Kidney (tissue), 13 donors: ENCODE measurements at regions not wholly inside any gene's neighbourhood (a gene's known extent, or its start where the extent isn't known, plus 50 kb on each side); places are given as distances from the start of the nearest gene placed in this dataset.

ENCODE experiments used
- DNase-seq, 5 donors: peaks; one replicate each; pipeline ENCODE4 v3.0.0-alpha.2; 2013 to 2020
- FAIRE-seq: peaks from 2 replicates; lab custom pipeline; 2012; peaks lifted over from hg19 to GRCh38; lab: Jason Lieb, UNC
- H3K27ac ChIP-seq, 2 donors: one replicate each; pipeline ENCODE4 v1.7.0; 2013; ENCODE audit warnings: low read depth in 2 of 2, low read length in 2 of 2, inconsistent platforms in 1 of 2
- H3K27me3 ChIP-seq: one replicate; pipeline ENCODE4 v1.7.1; 2013; ENCODE audit warnings: low read length, inconsistent platforms; ENCODE audit not compliant: control insufficient read depth, insufficient read depth
- H3K36me3 ChIP-seq, 3 donors: one replicate each; pipeline versions ENCODE4 v1.7.0 to v1.7.1; 2013; ENCODE audit warnings: low read length in 3 of 3, control low read depth in 1 of 3, inconsistent platforms in 1 of 3; ENCODE audit not compliant: insufficient read depth in 3 of 3, control insufficient read depth in 2 of 3
- H3K4me1 ChIP-seq, 3 donors: one replicate each; pipeline versions ENCODE4 v1.7.0 to v1.7.1; 2013; ENCODE audit warnings: low read length in 3 of 3, inconsistent platforms in 1 of 3, low read depth in 1 of 3; ENCODE audit not compliant: control insufficient read depth in 2 of 3, insufficient read depth in 2 of 3
- H3K4me3 ChIP-seq, 3 donors: one replicate each; pipeline versions ENCODE4 v1.7.0 to v1.8.1; 2013; ENCODE audit warnings: low read length in 3 of 3, control low read depth in 1 of 3, inconsistent platforms in 1 of 3
- H3K9ac ChIP-seq, 3 donors: one replicate each; pipeline versions ENCODE4 v1.7.0 to v1.7.1; 2013; ENCODE audit warnings: low read length in 3 of 3, control low read depth in 1 of 3, inconsistent platforms in 1 of 3
- H3K9me3 ChIP-seq, 3 donors: one replicate each; pipeline versions ENCODE4 v1.7.0 to v1.7.1; 2013; ENCODE audit warnings: low read length in 3 of 3, control low read depth in 1 of 3, inconsistent platforms in 1 of 3; ENCODE audit not compliant: control insufficient read depth in 2 of 3, insufficient read depth in 1 of 3
- CTCF ChIP-seq: IDR thresholded peaks from 3 replicates; pipeline ENCODE4 v1.5.1; 2012; ENCODE audit warnings: mild to moderate bottlenecking, moderate library complexity, borderline replicate concordance; ENCODE audit not compliant: insufficient read depth; ENCODE audit errors: extremely low read depth
- intact Hi-C: fragments of 100-400 bp; cut with DNase I; formaldehyde crosslinking; loops from one replicate; pipeline ENCODE4 v1.11.1; 2022
- donor health status: control.
- donor health status: control.
- donor health status: control.
- donor health status: control.
- donor health status: control.
- donor health status: DM: yes; HTN: yes; CAD: no.
- donor health status: Normal renal cell carcinoma (clear cell type).

GRCh38 chr9:26210338-26210851 lies 532.2 kb upstream of the TUSC1 start:
- TF ChIP-seq CTCF = no peak
- Histone ChIP-seq H3K36me3 (no peaks in the 10 kb centered on the region), H3K9me3 (peaks cover 0 to 2% (median 0%) of the 10 kb centered on the region in 3 donors), H3K4me1 (no peaks in the 10 kb centered on the region), H3K27ac (no peak overlapping the region), H3K4me3 (no peak overlapping the region), H3K9ac (no peak overlapping the region), H3K27me3 (no peaks in the 10 kb centered on the region)
- intact Hi-C loops = no loop called here
- no peak for FAIRE-seq
- DNase-seq = peak in 3 of 5 donors; percentile 24 to 47 (median 37)

- DNase-seq (no peak), FAIRE-seq (no peak)
- H3K4me3 ChIP-seq = no peak overlapping the region
- TF ChIP-seq CTCF = no peak
- H3K36me3 ChIP-seq = no peaks in the 10 kb centered on the region
- no peaks in the 10 kb centered on the region for H3K9me3 ChIP-seq
- intact Hi-C loops = no loop called here
- no peaks in the 10 kb centered on the region for H3K27me3 ChIP-seq
- H3K9ac ChIP-seq = no peak overlapping the region
- no peak overlapping the region for H3K27ac ChIP-seq
- no peaks in the 10 kb centered on the region for H3K4me1 ChIP-seq
Measured at GRCh38 chr9:26205261-26205660, 527.0 kb upstream of the TUSC1 start.

- TF ChIP-seq CTCF = no peak
- intact Hi-C loops = no loop called here
Measured at GRCh38 chr9:26193237-26193636, 515.0 kb upstream of the TUSC1 start.

GRCh38 chr9:26191711-26192110 lies 513.5 kb upstream of the TUSC1 start:
- no peak for FAIRE-seq
- no peak overlapping the region for H3K27ac ChIP-seq
- H3K27me3 ChIP-seq = no peaks in the 10 kb centered on the region
- no peaks in the 10 kb centered on the region for H3K9me3 ChIP-seq
- no peak for TF ChIP-seq CTCF
- no peak for DNase-seq
- no peaks in the 10 kb centered on the region for H3K36me3 ChIP-seq
- intact Hi-C loops = no loop called here
- no peaks in the 10 kb centered on the region for H3K4me1 ChIP-seq
- H3K9ac ChIP-seq = no peak overlapping the region
- H3K4me3 ChIP-seq = no peak overlapping the region

More at GRCh38 chr9:26193237-26193636, 515.0 kb upstream of the TUSC1 start:
- Histone ChIP-seq H3K4me3 (no peak overlapping the region), H3K36me3 (no peaks in the 10 kb centered on the region), H3K9ac (no peak overlapping the region), H3K9me3 (no peaks in the 10 kb centered on the region), H3K4me1 (no peaks in the 10 kb centered on the region), H3K27ac (no peak overlapping the region), H3K27me3 (no peaks in the 10 kb centered on the region)
- FAIRE-seq (no peak), DNase-seq (no peak)
